ENCODE measurements at regions not wholly inside any gene's neighbourhood (a gene's known extent, or its start where the extent isn't known, plus 50 kb on each side); places are given as distances from the start of the nearest gene placed in this dataset.

DNA sequence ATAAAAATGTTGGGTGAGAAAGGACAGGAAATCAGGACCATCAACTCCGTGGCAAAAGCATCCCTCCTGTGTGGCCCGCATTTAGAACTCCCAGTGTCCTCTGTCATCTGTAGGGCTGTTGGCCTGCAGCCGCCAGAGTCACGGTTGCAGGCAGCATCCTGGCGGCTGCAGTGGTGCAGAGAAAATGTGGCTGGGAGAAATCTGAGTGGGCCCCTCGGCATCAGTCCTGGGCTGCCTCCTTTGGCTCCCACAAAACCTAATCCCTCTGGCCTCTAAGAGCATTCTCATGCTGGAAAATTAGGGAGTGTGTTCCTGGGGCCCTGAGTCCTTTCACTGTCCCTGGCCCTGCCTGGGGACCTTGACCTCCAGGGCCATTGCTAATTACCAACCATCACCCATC, 121.9 kb downstream of the WT1 start:
- Histone ChIP-seq H3K27ac (no peak overlapping the region), H3K4me3 (no peak overlapping the region), H3K4me1 (ENCODE audit: insufficient read depth) (peaks cover 3% of the 10 kb centered on the region), H3K27me3 (no peaks in the 10 kb centered on the region), H3K9me3 (no peaks in the 10 kb centered on the region), H3K36me3 (no peaks in the 10 kb centered on the region)
- no peak for DNase-seq
- TF ChIP-seq, protein P1, sequence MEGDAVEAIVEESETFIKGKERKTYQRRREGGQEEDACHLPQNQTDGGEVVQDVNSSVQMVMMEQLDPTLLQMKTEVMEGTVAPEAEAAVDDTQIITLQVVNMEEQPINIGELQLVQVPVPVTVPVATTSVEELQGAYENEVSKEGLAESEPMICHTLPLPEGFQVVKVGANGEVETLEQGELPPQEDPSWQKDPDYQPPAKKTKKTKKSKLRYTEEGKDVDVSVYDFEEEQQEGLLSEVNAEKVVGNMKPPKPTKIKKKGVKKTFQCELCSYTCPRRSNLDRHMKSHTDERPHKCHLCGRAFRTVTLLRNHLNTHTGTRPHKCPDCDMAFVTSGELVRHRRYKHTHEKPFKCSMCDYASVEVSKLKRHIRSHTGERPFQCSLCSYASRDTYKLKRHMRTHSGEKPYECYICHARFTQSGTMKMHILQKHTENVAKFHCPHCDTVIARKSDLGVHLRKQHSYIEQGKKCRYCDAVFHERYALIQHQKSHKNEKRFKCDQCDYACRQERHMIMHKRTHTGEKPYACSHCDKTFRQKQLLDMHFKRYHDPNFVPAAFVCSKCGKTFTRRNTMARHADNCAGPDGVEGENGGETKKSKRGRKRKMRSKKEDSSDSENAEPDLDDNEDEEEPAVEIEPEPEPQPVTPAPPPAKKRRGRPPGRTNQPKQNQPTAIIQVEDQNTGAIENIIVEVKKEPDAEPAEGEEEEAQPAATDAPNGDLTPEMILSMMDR (IDR thresholded peaks at IDR 0.05): no peak
- no peak for TF ChIP-seq EP300 (IDR thresholded peaks at IDR 0.05)
- TF ChIP-seq POLR2A (IDR thresholded peaks at IDR 0.05): no peak
- intact Hi-C loops (cut with DNase I): loop anchor here in 1 of 4 donors (10.0 kb wide), 1 partner anchor 481 kb away; the partner anchor contains the start of gene CCDC73
- 88 to 92% (median 89%) methylated on average over 6 of the region's 6 CpGs for WGBS, 3 donors

DNA sequence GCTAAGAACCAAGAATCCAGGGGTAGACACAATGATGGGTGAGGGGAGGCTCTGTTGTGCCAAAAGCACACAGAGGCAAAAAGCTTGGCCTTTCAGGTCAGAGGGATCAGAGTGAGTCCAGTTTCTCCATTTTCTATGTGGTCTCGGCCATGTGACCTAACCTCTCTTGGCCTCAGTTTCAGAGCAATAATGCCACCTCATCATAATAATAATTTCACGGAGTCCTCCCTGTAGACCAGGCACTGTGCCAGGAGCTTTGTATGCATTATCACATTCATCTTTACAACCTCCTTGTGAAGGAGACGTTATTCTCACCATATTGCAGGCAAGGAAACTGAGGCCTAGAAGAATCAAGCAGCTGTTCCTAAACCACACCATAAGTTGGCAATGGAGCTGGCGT, 120.2 kb downstream of the WT1 start:
- DNase-seq: no peak
- intact Hi-C loops (cut with DNase I): loop anchor here in 1 of 4 donors (10.0 kb wide), 1 partner anchor 480 kb away; the partner anchor contains the start of gene CCDC73
- TF ChIP-seq, protein P1 (IDR thresholded peaks at IDR 0.05): no peak
- no peak for TF ChIP-seq EP300 (IDR thresholded peaks at IDR 0.05)
- TF ChIP-seq POLR2A (IDR thresholded peaks at IDR 0.05): no peak
- Histone ChIP-seq H3K36me3 (no peaks in the 10 kb centered on the region), H3K9me3 (no peaks in the 10 kb centered on the region), H3K27ac (no peak overlapping the region), H3K4me3 (no peak overlapping the region), H3K27me3 (no peaks in the 10 kb centered on the region), H3K4me1 (ENCODE audit: insufficient read depth) (peaks cover 3% of the 10 kb centered on the region)
- WGBS, 3 donors: 83 to 91% (median 87%) methylated on average over 4 of the region's 4 CpGs

GRCh38 chr11:32316232-32316631, 119.1 kb downstream of the WT1 start:
- Histone ChIP-seq H3K4me3 (no peak overlapping the region), H3K27ac (no peak overlapping the region), H3K36me3 (no peaks in the 10 kb centered on the region), H3K9me3 (no peaks in the 10 kb centered on the region), H3K4me1 (ENCODE audit: insufficient read depth) (peaks cover 3% of the 10 kb centered on the region), H3K27me3 (no peaks in the 10 kb centered on the region)
- no peak for DNase-seq
- 93 to 96% (median 94%) methylated on average over 3 of the region's 3 CpGs for WGBS, 3 donors
- TF ChIP-seq POLR2A (IDR thresholded peaks at IDR 0.05): no peak
- TF ChIP-seq EP300 (IDR thresholded peaks at IDR 0.05): no peak
- TF ChIP-seq, protein P1 (IDR thresholded peaks at IDR 0.05): no peak
- intact Hi-C loops (cut with DNase I): loop anchor here in 1 of 4 donors (10.0 kb wide), 1 partner anchor 479 kb away; the partner anchor contains the start of gene CCDC73

- no peak overlapping the region for H3K4me3 ChIP-seq
- intact Hi-C loops (cut with DNase I): loop anchor here in 1 of 4 donors (10.0 kb wide), 1 partner anchor 478 kb away; the partner anchor contains the start of gene CCDC73
Observed at GRCh38 chr11:32316858-32317642, 118.3 kb downstream of the WT1 start.

More at GRCh38 chr11:32316858-32317642, 118.3 kb downstream of the WT1 start:
- H3K36me3 ChIP-seq: no peaks in the 10 kb centered on the region
- no peak overlapping the region for H3K27ac ChIP-seq
- H3K4me1 ChIP-seq (ENCODE audit: insufficient read depth): peaks cover 1% of the 10 kb centered on the region
- TF ChIP-seq, protein P1 (IDR thresholded peaks at IDR 0.05): no peak
- H3K9me3 ChIP-seq: no peaks in the 10 kb centered on the region
- no peaks in the 10 kb centered on the region for H3K27me3 ChIP-seq
- WGBS, 3 donors: 84 to 94% (median 92%) methylated on average over 4 of the region's 4 CpGs
- no peak for DNase-seq
